Activated CD4-positive, alpha-beta T cell treated with anti-CD3 and anti-CD28 coated beads, Interleukin-2, amount 50 U/mL, for 24 hours (primary cell): ENCODE measurements at regions not wholly inside any gene's neighbourhood (a gene's known extent, or its start where the extent isn't known, plus 50 kb on each side); places are given as distances from the start of the nearest gene placed in this dataset.
"Not testable (repeated sequence)": the region's sequence is repeated elsewhere in the genome, so short reads cannot be mapped to it uniquely, and the experiment has no call there.

Source experiments
- DNase-seq, 2 donors: peaks; one replicate each; pipeline ENCODE4 v3.0.0-alpha.2; 2020; ENCODE audit warnings: low read depth in 1 of 2, low spot score in 1 of 2

GRCh38 chr15:66994927-66995656 is 70.3 kb upstream of the SMAD3 start:
- no peak for DNase-seq

- DNase-seq: no peak
Observed at GRCh38 chr15:66996094-66996493, 69.3 kb upstream of the SMAD3 start.

GRCh38 chr15:66997212-66997611 is 68.2 kb upstream of the SMAD3 start:
- no peak for DNase-seq

- not testable (repeated sequence) for DNase-seq
Observed at GRCh38 chr15:66998234-66998633, 67.2 kb upstream of the SMAD3 start.

GRCh38 chr15:66999046-66999968 is 66.1 kb upstream of the SMAD3 start:
- no peak for DNase-seq

GRCh38 chr15:67000896-67001295 is 64.5 kb upstream of the SMAD3 start:
- no peak for DNase-seq

GRCh38 chr15:67002368-67002767 is 63.0 kb upstream of the SMAD3 start:
- no peak for DNase-seq

GRCh38 chr15:67003586-67003985 is 61.8 kb upstream of the SMAD3 start:
- DNase-seq: no peak

GRCh38 chr15:67004142-67004541 is 61.3 kb upstream of the SMAD3 start:
- no peak for DNase-seq

GRCh38 chr15:67005294-67005996 is 60.0 kb upstream of the SMAD3 start:
- DNase-seq: no peak

GRCh38 chr15:67006083-67007065 is 59.0 kb upstream of the SMAD3 start:
- no peak for DNase-seq

GRCh38 chr15:67009576-67010569 is 55.5 kb upstream of the SMAD3 start:
- DNase-seq: no peak

GRCh38 chr15:67010898-67011616 is 54.3 kb upstream of the SMAD3 start:
- no peak for DNase-seq

- no peak for DNase-seq
Observed at GRCh38 chr15:67011617-67012005, 53.8 kb upstream of the SMAD3 start.

- DNase-seq: no peak
Observed at GRCh38 chr15:67013696-67014095, 51.7 kb upstream of the SMAD3 start.
